Gastroesophageal sphincter (tissue), 4 donors: ENCODE measurements at regions not wholly inside any gene's neighbourhood (a gene's known extent, or its start where the extent isn't known, plus 50 kb on each side); places are given as distances from the start of the nearest gene placed in this dataset.

Experiments
- ATAC-seq: fragments of 150-250 bp; one replicate; pipeline ENCODE4 v1.9.1; 2016; ENCODE audit warnings: mild to moderate bottlenecking, moderate library complexity
- H3K27ac ChIP-seq, 4 donors: fragments of 200-600 bp; sonication (generic) in 3 of 4; 1 replicate in 3 of 4; 2 replicates in 1 of 4; pipeline ENCODE4 v1.5.1; 2016 to 2019
- H3K27me3 ChIP-seq: fragments of 200-600 bp; sonication (generic); one replicate; pipeline ENCODE4 v1.5.1; 2019
- H3K36me3 ChIP-seq, 2 donors: fragments of 200-600 bp; sonication (generic); one replicate each; pipeline ENCODE4 v1.5.1; 2019; ENCODE audit warnings: control low read depth in 1 of 2
- H3K4me1 ChIP-seq, 3 donors: fragments of 200-600 bp; sonication (generic); 1 replicate in 2 of 3; 2 replicates in 1 of 3; pipeline ENCODE4 v1.5.1; 2016 to 2019; ENCODE audit warnings: control low read depth in 2 of 3
- H3K4me3 ChIP-seq, 2 donors: fragments of 200-600 bp; sonication (generic); one replicate each; pipeline ENCODE4 v1.5.1; 2019; ENCODE audit warnings: mild to moderate bottlenecking in 1 of 2, moderate library complexity in 1 of 2
- H3K9me3 ChIP-seq, 3 donors: fragments of 200-600 bp; sonication (generic); one replicate each; pipeline ENCODE4 v1.5.1; 2017 to 2019; ENCODE audit warnings: control low read depth in 2 of 3
- EP300 ChIP-seq: sonication (generic); formaldehyde crosslinking; IDR thresholded peaks from one replicate; pipeline ENCODE4 v1.6.1; 2017; ENCODE audit warnings: antibody characterized with exemption, mild to moderate bottlenecking
- POLR2A ChIP-seq, 2 donors: fragments of 450-650 bp; IDR thresholded peaks; one replicate each; pipeline ENCODE4 v1.6.1; 2017; ENCODE audit warnings: antibody characterized with exemption in 2 of 2, mild to moderate bottlenecking in 2 of 2, moderate library complexity in 1 of 2
- POLR2AphosphoS5 ChIP-seq: sonication (generic); formaldehyde crosslinking; IDR thresholded peaks from one replicate; pipeline ENCODE4 v1.6.1; 2017; ENCODE audit warnings: antibody characterized with exemption
- WGBS, 2 donors: methylation state at CpG; one replicate each; pipeline ENCODE4 v1.1.5; 2018; ENCODE audit warnings: low coverage in 1 of 2; 5-methylcytosine and 5-hydroxymethylcytosine counted together
- TF ChIP-seq, protein P1 (sequence below), 4 experiments: fragments of 200-600 bp in 2 of 4; fragments of 450-650 bp in 2 of 4; sonication (generic) in 1 of 4; IDR thresholded peaks; one replicate each; pipeline ENCODE4 v1.5.1; 2017 to 2019; ENCODE audit warnings: antibody characterized with exemption in 4 of 4, mild to moderate bottlenecking in 2 of 4, moderate library complexity in 2 of 4

DNA sequence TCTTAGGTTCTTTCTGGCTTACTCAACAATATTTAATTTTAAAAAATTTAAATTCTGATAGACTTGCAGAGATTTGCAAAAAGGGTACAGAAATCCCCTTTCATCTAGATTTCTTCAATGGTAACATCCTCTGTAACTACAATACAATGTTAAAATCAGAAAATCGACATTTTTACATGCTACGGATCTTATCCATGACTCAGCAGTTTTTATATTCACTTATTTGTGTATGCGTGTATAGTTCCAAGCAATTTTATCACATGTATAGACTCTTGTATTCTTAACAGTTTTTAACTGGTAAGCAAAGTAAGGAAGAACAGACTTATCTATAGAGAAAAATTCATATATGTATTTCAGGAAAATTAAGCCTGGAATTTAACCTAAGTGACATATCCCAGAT, 256.1 kb upstream of the MEX3C start:
- Histone ChIP-seq H3K4me1 (no peaks in the 10 kb centered on the region), H3K27me3 (peaks cover 14% of the 10 kb centered on the region), H3K27ac (no peak overlapping the region), H3K4me3 (no peak overlapping the region), H3K9me3 (no peaks in the 10 kb centered on the region), H3K36me3 (no peaks in the 10 kb centered on the region)
- 86 to 96% methylated on average over 3 of the region's 3 CpGs for WGBS, 2 donors
- no peak for TF ChIP-seq POLR2AphosphoS5
- TF ChIP-seq, protein P1, sequence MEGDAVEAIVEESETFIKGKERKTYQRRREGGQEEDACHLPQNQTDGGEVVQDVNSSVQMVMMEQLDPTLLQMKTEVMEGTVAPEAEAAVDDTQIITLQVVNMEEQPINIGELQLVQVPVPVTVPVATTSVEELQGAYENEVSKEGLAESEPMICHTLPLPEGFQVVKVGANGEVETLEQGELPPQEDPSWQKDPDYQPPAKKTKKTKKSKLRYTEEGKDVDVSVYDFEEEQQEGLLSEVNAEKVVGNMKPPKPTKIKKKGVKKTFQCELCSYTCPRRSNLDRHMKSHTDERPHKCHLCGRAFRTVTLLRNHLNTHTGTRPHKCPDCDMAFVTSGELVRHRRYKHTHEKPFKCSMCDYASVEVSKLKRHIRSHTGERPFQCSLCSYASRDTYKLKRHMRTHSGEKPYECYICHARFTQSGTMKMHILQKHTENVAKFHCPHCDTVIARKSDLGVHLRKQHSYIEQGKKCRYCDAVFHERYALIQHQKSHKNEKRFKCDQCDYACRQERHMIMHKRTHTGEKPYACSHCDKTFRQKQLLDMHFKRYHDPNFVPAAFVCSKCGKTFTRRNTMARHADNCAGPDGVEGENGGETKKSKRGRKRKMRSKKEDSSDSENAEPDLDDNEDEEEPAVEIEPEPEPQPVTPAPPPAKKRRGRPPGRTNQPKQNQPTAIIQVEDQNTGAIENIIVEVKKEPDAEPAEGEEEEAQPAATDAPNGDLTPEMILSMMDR (IDR thresholded peaks at IDR 0.05) = no peak
- ATAC-seq = no peak

DNA sequence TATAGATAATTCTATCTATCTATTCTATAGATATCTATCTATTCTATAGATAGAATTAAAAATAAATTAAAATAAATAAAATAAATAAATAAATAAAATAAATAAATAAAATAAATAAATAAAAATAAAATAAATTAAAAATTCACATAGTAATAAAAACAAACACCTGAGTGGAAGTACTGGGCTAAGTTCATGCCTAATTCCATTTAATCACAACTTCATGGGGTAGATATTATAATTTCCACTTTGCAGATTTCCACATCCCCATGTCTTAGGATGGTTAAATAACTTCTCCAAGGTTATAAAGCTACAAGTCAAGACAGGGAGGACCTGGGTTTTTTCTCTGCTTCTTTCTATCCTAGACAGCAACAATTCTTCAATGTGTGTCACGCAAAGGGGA, 261.4 kb upstream of the MEX3C start:
- H3K4me1 ChIP-seq = no peaks in the 10 kb centered on the region
- ATAC-seq = no peak
- WGBS, 2 donors = 67 to 92% methylated on average over 1 of the region's 1 CpG
- H3K27ac ChIP-seq = no peak overlapping the region
- H3K36me3 ChIP-seq = no peaks in the 10 kb centered on the region
- no peak for TF ChIP-seq POLR2AphosphoS5
- no peak for TF ChIP-seq POLR2A (IDR thresholded peaks at IDR 0.05)
- no peak for TF ChIP-seq EP300
- TF ChIP-seq, protein P1 (IDR thresholded peaks at IDR 0.05) = no peak
- H3K4me3 ChIP-seq = no peak overlapping the region
- H3K27me3 ChIP-seq = no peaks in the 10 kb centered on the region
- no peaks in the 10 kb centered on the region for H3K9me3 ChIP-seq

DNA sequence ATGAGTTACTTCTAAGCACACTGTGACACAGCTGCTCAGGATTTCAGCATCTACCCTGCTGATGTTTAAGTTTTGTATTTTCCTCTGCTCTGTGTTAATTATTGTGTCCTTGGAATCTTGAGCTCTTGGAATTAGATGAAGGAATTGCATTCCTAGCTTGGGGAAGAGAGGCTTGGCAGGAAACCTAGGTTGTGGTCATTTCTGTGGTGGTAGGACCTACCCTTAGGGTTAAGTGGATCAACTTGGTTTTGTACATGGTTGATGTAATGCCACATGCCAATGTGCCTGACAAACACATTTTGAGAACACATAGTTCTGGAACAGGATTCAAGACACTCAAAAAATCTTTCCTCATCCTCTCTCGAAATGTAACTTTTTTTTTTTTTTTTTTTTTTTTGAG, 264.5 kb upstream of the MEX3C start:
- ATAC-seq = no peak
- TF ChIP-seq, protein P1 (IDR thresholded peaks at IDR 0.05) = no peak
- no peak for TF ChIP-seq POLR2A (IDR thresholded peaks at IDR 0.05)
- TF ChIP-seq EP300 = no peak
- no peak for TF ChIP-seq POLR2AphosphoS5
- Histone ChIP-seq H3K36me3 (no peaks in the 10 kb centered on the region), H3K27ac (no peak overlapping the region), H3K27me3 (peaks cover 10% of the 10 kb centered on the region), H3K4me1 (no peaks in the 10 kb centered on the region), H3K4me3 (no peak overlapping the region), H3K9me3 (no peaks in the 10 kb centered on the region)
- WGBS, 2 donors = 100% methylated on average over 1 of the region's 1 CpG

DNA sequence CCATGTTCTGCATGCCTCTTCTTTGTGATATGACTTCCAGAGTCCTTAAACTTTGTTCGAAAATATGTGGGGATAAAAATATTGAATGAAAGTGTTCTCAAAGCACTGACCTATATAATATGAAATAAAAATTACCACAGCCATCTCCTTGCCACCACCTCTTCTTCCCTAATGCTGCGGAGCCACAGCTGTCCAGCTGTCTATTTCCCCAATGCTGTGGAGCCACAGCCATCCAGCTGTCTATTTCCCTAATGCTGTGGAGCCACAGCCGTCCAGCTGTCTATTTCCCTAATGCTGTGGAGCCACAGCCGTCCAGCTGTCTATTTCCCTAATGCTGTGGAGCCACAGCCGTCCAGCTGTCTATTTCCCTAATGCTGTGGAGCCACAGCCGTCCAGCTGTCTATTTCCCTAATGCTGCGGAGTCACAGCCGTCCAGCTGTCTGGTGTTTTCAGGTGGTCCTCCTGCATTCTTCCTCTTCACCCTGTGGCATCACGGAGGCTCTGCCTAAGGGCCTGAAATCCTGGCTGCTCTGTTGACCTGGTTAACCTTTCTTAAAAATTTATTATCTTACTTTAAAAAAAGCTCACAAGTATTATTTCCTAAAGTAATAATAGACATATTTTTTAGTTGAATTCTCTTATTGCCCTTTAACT, 266.1 kb upstream of the MEX3C start:
- no peak for ATAC-seq
- no peaks in the 10 kb centered on the region for H3K36me3 ChIP-seq
- H3K4me1 ChIP-seq = no peaks in the 10 kb centered on the region
- WGBS, 2 donors = 50 to 69% methylated on average over 3 to 9 of the region's 9 CpGs
- H3K27ac ChIP-seq = no peak overlapping the region
- no peak overlapping the region for H3K4me3 ChIP-seq
- peaks cover 10% of the 10 kb centered on the region for H3K27me3 ChIP-seq
- H3K9me3 ChIP-seq = no peaks in the 10 kb centered on the region
- TF ChIP-seq, protein P1 (IDR thresholded peaks at IDR 0.05) = no peak
- TF ChIP-seq POLR2A (IDR thresholded peaks at IDR 0.05) (no peak), EP300 (no peak), POLR2AphosphoS5 (no peak)

DNA sequence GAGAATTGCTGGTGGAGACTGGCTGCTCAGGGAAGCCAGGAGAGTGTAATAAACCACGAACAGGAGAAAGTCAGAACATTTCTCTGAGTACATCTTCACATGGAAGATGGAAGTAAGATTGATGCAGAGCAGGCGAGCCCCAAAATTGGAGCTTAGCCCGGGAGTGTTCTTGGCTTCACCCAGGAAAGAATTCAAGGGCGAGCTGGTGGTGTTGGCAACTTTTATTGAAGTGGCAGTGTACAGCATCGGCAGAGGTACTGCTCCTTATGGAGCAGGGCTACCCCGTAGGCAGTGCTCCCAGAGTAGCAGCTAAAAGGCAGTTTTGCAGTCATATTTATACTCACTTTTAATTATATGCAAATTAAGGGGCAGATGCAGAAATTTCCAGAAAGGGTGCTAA, 281.4 kb upstream of the MEX3C start:
- no peak for ATAC-seq
- Histone ChIP-seq H3K36me3 (no peaks in the 10 kb centered on the region), H3K27me3 (no peaks in the 10 kb centered on the region), H3K27ac (no peak overlapping the region), H3K9me3 (no peaks in the 10 kb centered on the region), H3K4me3 (no peak overlapping the region), H3K4me1 (no peaks in the 10 kb centered on the region)
- TF ChIP-seq EP300 = no peak
- no peak for TF ChIP-seq POLR2AphosphoS5
- no peak for TF ChIP-seq POLR2A (IDR thresholded peaks at IDR 0.05)
- TF ChIP-seq, protein P1 (IDR thresholded peaks at IDR 0.05) = no peak
- 93% methylated on average over 3 to 4 of the region's 6 CpGs for WGBS, 2 donors
